H9 (cell line): ENCODE measurements at regions not wholly inside any gene's neighbourhood (a gene's known extent, or its start where the extent isn't known, plus 50 kb on each side); places are given as distances from the start of the nearest gene placed in this dataset.

Experiments
- DNase-seq: peaks from one replicate; pipeline ENCODE4 v3.0.0-alpha.2; 2017
- H2AFZ ChIP-seq: one replicate; pipeline ENCODE4 v1.6.1; 2013; ENCODE audit warnings: mild to moderate bottlenecking, low read length, control low read depth, moderate library complexity
- H2AK5ac ChIP-seq: 2 replicates; pipeline ENCODE4 v1.6.1; 2013; ENCODE audit warnings: low read length, control low read depth, mixed read lengths; ENCODE audit not compliant: insufficient read length
- H2BK120ac ChIP-seq: one replicate; pipeline ENCODE4 v1.6.1; 2013; ENCODE audit warnings: low read depth, mild to moderate bottlenecking, low read length, control low read depth, inconsistent platforms; ENCODE audit not compliant: poor library complexity, severe bottlenecking
- H2BK12ac ChIP-seq: 2 replicates; pipeline ENCODE4 v1.6.1; 2013; ENCODE audit warnings: low read length, control low read depth, mixed read lengths, low read depth; ENCODE audit not compliant: insufficient read length
- H2BK15ac ChIP-seq: 2 replicates; pipeline ENCODE4 v1.6.1; 2013; ENCODE audit warnings: low read depth, low read length, control low read depth
- H2BK20ac ChIP-seq: one replicate; pipeline ENCODE4 v1.6.1; 2013; ENCODE audit warnings: low read depth, mild to moderate bottlenecking, low read length, control low read depth, inconsistent platforms; ENCODE audit not compliant: poor library complexity, severe bottlenecking
- H2BK5ac ChIP-seq: 2 replicates; pipeline ENCODE4 v1.6.1; 2013; ENCODE audit warnings: low read length, control low read depth, mixed read lengths; ENCODE audit not compliant: insufficient read length
- H3K14ac ChIP-seq: 2 replicates; pipeline ENCODE4 v1.6.1; 2013; ENCODE audit warnings: low read length, control low read depth; ENCODE audit not compliant: insufficient read depth
- H3K18ac ChIP-seq: 2 replicates; pipeline ENCODE4 v1.6.1; 2013; ENCODE audit warnings: low read depth, mild to moderate bottlenecking, mixed read lengths, low read length, control low read depth; ENCODE audit not compliant: insufficient read length
- H3K23ac ChIP-seq: 2 replicates; pipeline ENCODE4 v1.6.1; 2013; ENCODE audit warnings: low read length, control low read depth, mixed read lengths, low read depth; ENCODE audit not compliant: insufficient read length
- H3K23me2 ChIP-seq: 2 replicates; pipeline ENCODE4 v1.6.1; 2013; ENCODE audit warnings: low read depth, mild to moderate bottlenecking, mixed read lengths, low read length, control low read depth; ENCODE audit not compliant: insufficient read length, poor library complexity, severe bottlenecking
- H3K27ac ChIP-seq: 2 replicates; pipeline ENCODE4 v1.5.1; 2013; ENCODE audit warnings: low read length, control low read depth, mixed read lengths, low read depth; ENCODE audit not compliant: insufficient read length
- H3K27me3 ChIP-seq: 2 replicates; pipeline ENCODE4 v1.6.1; 2013; ENCODE audit warnings: low read length, control low read depth, inconsistent platforms; ENCODE audit not compliant: insufficient read depth
- H3K4ac ChIP-seq: 2 replicates; pipeline ENCODE4 v1.6.1; 2013; ENCODE audit warnings: low read depth, mild to moderate bottlenecking, control low read depth, inconsistent platforms, low read length, moderate library complexity
- H3K4me1 ChIP-seq: 2 replicates; pipeline ENCODE4 v1.6.1; 2013; ENCODE audit warnings: low read length, control low read depth, inconsistent platforms; ENCODE audit not compliant: insufficient read depth
- H3K4me2 ChIP-seq: 2 replicates; pipeline ENCODE4 v1.6.1; 2013; ENCODE audit warnings: low read length, control low read depth, mixed read lengths; ENCODE audit not compliant: insufficient read length, insufficient read depth
- H3K56ac ChIP-seq: 2 replicates; pipeline ENCODE4 v1.6.1; 2013; ENCODE audit warnings: low read depth, mild to moderate bottlenecking, mixed read lengths, low read length, control low read depth; ENCODE audit not compliant: insufficient read length
- H3K79me1 ChIP-seq: 2 replicates; pipeline ENCODE4 v1.6.1; 2013; ENCODE audit warnings: low read depth, mild to moderate bottlenecking, moderate library complexity, low read length, control low read depth, inconsistent platforms; ENCODE audit not compliant: insufficient read depth, poor library complexity, severe bottlenecking
- H3K79me2 ChIP-seq: 2 replicates; pipeline ENCODE4 v1.6.1; 2013; ENCODE audit warnings: low read length, control low read depth, inconsistent platforms; ENCODE audit not compliant: insufficient read depth
- H3K9ac ChIP-seq: 2 replicates; pipeline ENCODE4 v1.6.1; 2013; ENCODE audit warnings: low read length, control low read depth, mixed read lengths; ENCODE audit not compliant: insufficient read length; ENCODE audit errors: extremely low read depth
- H3K9me3 ChIP-seq: one replicate; pipeline ENCODE4 v1.6.1; 2013; ENCODE audit warnings: low read depth, low read length, inconsistent platforms; ENCODE audit not compliant: control insufficient read depth
- H3T11ph ChIP-seq: one replicate; pipeline ENCODE4 v1.6.1; 2013; ENCODE audit warnings: mild to moderate bottlenecking, low read length, control low read depth, inconsistent platforms
- H4K20me1 ChIP-seq: one replicate; pipeline ENCODE4 v1.6.1; 2013; ENCODE audit not compliant: control insufficient read depth, insufficient read length, insufficient read depth
- H4K5ac ChIP-seq: 2 replicates; pipeline ENCODE4 v1.6.1; 2013; ENCODE audit warnings: low read depth, mild to moderate bottlenecking, mixed read lengths, low read length, control low read depth; ENCODE audit not compliant: insufficient read length
- H4K8ac ChIP-seq: replicated peaks from 2 replicates; pipeline ENCODE4 v1.6.1; 2013; ENCODE audit warnings: low read length, control low read depth, mixed read lengths, low read depth; ENCODE audit not compliant: insufficient read length
- H4K91ac ChIP-seq: 2 replicates; pipeline ENCODE4 v1.6.1; 2013; ENCODE audit warnings: low read depth, mild to moderate bottlenecking, moderate library complexity, mixed read lengths, low read length, control low read depth; ENCODE audit not compliant: insufficient read length
- H3K27ac Mint-ChIP-seq, 3 experiments: 2 replicates in 2 of 3; 3 replicates in 1 of 3; pipeline ENCODE4 v1.8.0; 2020 to 2021; ENCODE audit warnings: mixed read lengths in 3 of 3, mild to moderate bottlenecking in 1 of 3, moderate library complexity in 1 of 3
- H3K27me3 Mint-ChIP-seq: 2 replicates; pipeline ENCODE4 v1.8.0; 2021; ENCODE audit warnings: low read depth, mild to moderate bottlenecking, moderate library complexity, mixed read lengths
- H3K36me3 Mint-ChIP-seq, 3 experiments: 2 replicates in 2 of 3; 3 replicates in 1 of 3; pipeline ENCODE4 v1.8.0; 2020 to 2021; ENCODE audit warnings: low read depth in 3 of 3, mixed read lengths in 3 of 3; ENCODE audit not compliant: insufficient read depth in 1 of 3
- H3K4me1 Mint-ChIP-seq, 2 experiments: 2 replicates each; pipeline ENCODE4 v1.8.0; 2020; ENCODE audit warnings: mixed read lengths in 2 of 2
- H3K4me3 Mint-ChIP-seq, 2 experiments: 2 replicates in 1 of 2; 3 replicates in 1 of 2; pipeline ENCODE4 v1.8.0; 2020 to 2021; ENCODE audit warnings: mild to moderate bottlenecking in 2 of 2, mixed read lengths in 2 of 2, moderate library complexity in 1 of 2
- H3K9me3 Mint-ChIP-seq, 2 experiments: 2 replicates in 1 of 2; 3 replicates in 1 of 2; pipeline ENCODE4 v1.8.0; 2020; ENCODE audit warnings: mild to moderate bottlenecking in 2 of 2, mixed read lengths in 2 of 2, moderate library complexity in 1 of 2
- WGBS: extraction: QIAGEN DNeasy Blood & Tissue Kit; methylation state at CpG from one replicate; pipeline ENCODE4 v1.1.7; 2013; ENCODE audit warnings: missing lambda C conversion rate, low lambda C conversion rate, mixed read lengths; ENCODE audit not compliant: insufficient read length; ENCODE audit errors: extremely low coverage; 5-methylcytosine and 5-hydroxymethylcytosine counted together
- TF ChIP-seq, protein P1 (sequence below): fragments of 200-600 bp; sonication (generic); conservative IDR thresholded peaks from 3 replicates; pipeline ENCODE4 v1.8.0; 2021; ENCODE audit warnings: antibody characterized with exemption, mild to moderate bottlenecking

DNA sequence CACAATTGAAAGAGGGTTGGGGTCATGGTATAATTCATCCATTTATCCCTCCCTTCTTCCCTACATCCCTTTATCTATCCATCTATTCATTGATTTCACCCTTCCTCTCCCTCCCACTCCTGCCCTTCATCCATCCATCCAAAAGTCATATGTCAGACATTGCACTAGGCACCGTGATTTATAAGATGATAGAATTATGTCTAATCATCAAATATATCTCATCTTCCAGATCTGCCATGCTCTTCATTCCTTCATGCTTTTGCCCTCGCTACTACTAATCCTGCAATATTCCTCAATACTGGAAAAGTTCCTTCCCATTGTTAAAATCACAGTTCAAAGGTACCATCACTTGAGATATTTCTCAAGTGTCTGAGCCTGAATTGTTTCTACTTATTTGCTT, 335.2 kb upstream of the CDH11 start:
- Histone ChIP-seq H4K8ac (no peak overlapping the region), H4K5ac (no peak overlapping the region), H3K27me3 (no peaks in the 10 kb centered on the region), H2BK12ac (no peak overlapping the region), H3K23me2 (no peaks in the 10 kb centered on the region), H3K9me3 (no peaks in the 10 kb centered on the region), H3K4me1 (no peaks in the 10 kb centered on the region), H3K56ac (no peak overlapping the region), H2BK5ac (no peak overlapping the region), H3K4ac (no peak overlapping the region), H3K79me1 (no peaks in the 10 kb centered on the region), H2BK15ac (no peak overlapping the region), H3K18ac (no peak overlapping the region), H3K14ac (no peak overlapping the region), H4K91ac (no peak overlapping the region), H3K23ac (no peak overlapping the region), H3K9ac (no peak overlapping the region), H4K20me1 (no peaks in the 10 kb centered on the region), H3T11ph (no peak overlapping the region), H2BK120ac (no peak overlapping the region), H2BK20ac (no peak overlapping the region), H3K27ac (no peak overlapping the region), H3K79me2 (no peaks in the 10 kb centered on the region), H2AK5ac (no peak overlapping the region), H2AFZ (no peak overlapping the region), H3K4me2 (no peak overlapping the region)
- no peak for DNase-seq
- H3K36me3 Mint-ChIP-seq: no peaks in the 10 kb centered on the region
- no peaks in the 10 kb centered on the region for H3K27me3 Mint-ChIP-seq
- TF ChIP-seq, protein P1, sequence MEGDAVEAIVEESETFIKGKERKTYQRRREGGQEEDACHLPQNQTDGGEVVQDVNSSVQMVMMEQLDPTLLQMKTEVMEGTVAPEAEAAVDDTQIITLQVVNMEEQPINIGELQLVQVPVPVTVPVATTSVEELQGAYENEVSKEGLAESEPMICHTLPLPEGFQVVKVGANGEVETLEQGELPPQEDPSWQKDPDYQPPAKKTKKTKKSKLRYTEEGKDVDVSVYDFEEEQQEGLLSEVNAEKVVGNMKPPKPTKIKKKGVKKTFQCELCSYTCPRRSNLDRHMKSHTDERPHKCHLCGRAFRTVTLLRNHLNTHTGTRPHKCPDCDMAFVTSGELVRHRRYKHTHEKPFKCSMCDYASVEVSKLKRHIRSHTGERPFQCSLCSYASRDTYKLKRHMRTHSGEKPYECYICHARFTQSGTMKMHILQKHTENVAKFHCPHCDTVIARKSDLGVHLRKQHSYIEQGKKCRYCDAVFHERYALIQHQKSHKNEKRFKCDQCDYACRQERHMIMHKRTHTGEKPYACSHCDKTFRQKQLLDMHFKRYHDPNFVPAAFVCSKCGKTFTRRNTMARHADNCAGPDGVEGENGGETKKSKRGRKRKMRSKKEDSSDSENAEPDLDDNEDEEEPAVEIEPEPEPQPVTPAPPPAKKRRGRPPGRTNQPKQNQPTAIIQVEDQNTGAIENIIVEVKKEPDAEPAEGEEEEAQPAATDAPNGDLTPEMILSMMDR: no peak
- no peaks in the 10 kb centered on the region for H3K4me1 Mint-ChIP-seq
- no CpG with 5 or more reads among the region's 2 CpGs for WGBS
- no peak overlapping the region for H3K27ac Mint-ChIP-seq
- no peaks in the 10 kb centered on the region for H3K9me3 Mint-ChIP-seq
- no peak overlapping the region for H3K4me3 Mint-ChIP-seq
